Body of pancreas (tissue), 4 donors: ENCODE measurements at regions not wholly inside any gene's neighbourhood (a gene's known extent, or its start where the extent isn't known, plus 50 kb on each side); places are given as distances from the start of the nearest gene placed in this dataset.

Experiments
- ATAC-seq: fragments of 150-250 bp; one replicate; pipeline ENCODE4 v1.9.1; 2016
- DNase-seq, 4 donors: peaks; one replicate each; pipeline ENCODE4 v3.0.0-alpha.2; 2019
- H3K27ac ChIP-seq, 4 donors: fragments of 200-600 bp; sonication (generic); 1 replicate in 3 of 4; 2 replicates in 1 of 4; pipeline versions ENCODE4 v1.5.1 to v1.6.1; 2016 to 2019; ENCODE audit warnings: mild to moderate bottlenecking in 1 of 4, mixed read lengths in 1 of 4, moderate library complexity in 1 of 4
- H3K27me3 ChIP-seq, 2 donors: fragments of 200-600 bp; sonication (generic); one replicate each; pipeline ENCODE4 v1.6.0; 2016; ENCODE audit warnings: mild to moderate bottlenecking in 1 of 2
- H3K36me3 ChIP-seq, 2 donors: fragments of 200-600 bp; sonication (generic); replicated peaks in 1 of 2; 2 replicates each; pipeline ENCODE4 v1.5.1; 2016; ENCODE audit warnings: low read depth in 2 of 2; ENCODE audit not compliant: insufficient read depth in 1 of 2
- H3K4me1 ChIP-seq: fragments of 200-600 bp; sonication (generic); one replicate; pipeline ENCODE4 v1.6.0; 2016
- H3K4me3 ChIP-seq, 2 donors: fragments of 200-600 bp; sonication (generic); 1 replicate in 1 of 2; 2 replicates in 1 of 2; pipeline ENCODE4 v1.5.1; 2016 to 2019
- H3K9me3 ChIP-seq, 3 donors: fragments of 200-600 bp; sonication (generic); 1 replicate in 2 of 3; 2 replicates in 1 of 3; pipeline ENCODE4 v1.5.1; 2016
- POLR2A ChIP-seq, 3 donors: fragments of 450-650 bp; IDR thresholded peaks; one replicate each; pipeline ENCODE4 v1.6.1; 2016; ENCODE audit warnings: antibody characterized with exemption in 3 of 3, mild to moderate bottlenecking in 2 of 3
- WGBS, 2 donors: methylation state at CpG; one replicate each; pipeline ENCODE4 v1.1.5; 2017; 5-methylcytosine and 5-hydroxymethylcytosine counted together
- intact Hi-C: fragments of 100-400 bp; cut with DNase I; formaldehyde crosslinking; loops from one replicate; pipeline ENCODE4 v1.15.1; 2023
- TF ChIP-seq, protein P1 (sequence below), 7 experiments: fragments of 450-650 bp in 4 of 7; fragments of 200-600 bp in 3 of 7; sonication (generic) in 3 of 7; IDR thresholded peaks; one replicate each; pipeline ENCODE4 v1.5.1; 2016 to 2019; ENCODE audit warnings: antibody characterized with exemption in 7 of 7

- Histone ChIP-seq H3K4me1 (no peaks in the 10 kb centered on the region), H3K27ac (no peak overlapping the region), H3K4me3 (no peak overlapping the region), H3K9me3 (no peaks in the 10 kb centered on the region), H3K27me3 (no peaks in the 10 kb centered on the region), H3K36me3 (no peaks in the 10 kb centered on the region)
- intact Hi-C loops: no loop called here
- ATAC-seq: no peak
- DNase-seq: no peak
- TF ChIP-seq POLR2A (IDR thresholded peaks at IDR 0.05): no peak
- TF ChIP-seq, protein P1, sequence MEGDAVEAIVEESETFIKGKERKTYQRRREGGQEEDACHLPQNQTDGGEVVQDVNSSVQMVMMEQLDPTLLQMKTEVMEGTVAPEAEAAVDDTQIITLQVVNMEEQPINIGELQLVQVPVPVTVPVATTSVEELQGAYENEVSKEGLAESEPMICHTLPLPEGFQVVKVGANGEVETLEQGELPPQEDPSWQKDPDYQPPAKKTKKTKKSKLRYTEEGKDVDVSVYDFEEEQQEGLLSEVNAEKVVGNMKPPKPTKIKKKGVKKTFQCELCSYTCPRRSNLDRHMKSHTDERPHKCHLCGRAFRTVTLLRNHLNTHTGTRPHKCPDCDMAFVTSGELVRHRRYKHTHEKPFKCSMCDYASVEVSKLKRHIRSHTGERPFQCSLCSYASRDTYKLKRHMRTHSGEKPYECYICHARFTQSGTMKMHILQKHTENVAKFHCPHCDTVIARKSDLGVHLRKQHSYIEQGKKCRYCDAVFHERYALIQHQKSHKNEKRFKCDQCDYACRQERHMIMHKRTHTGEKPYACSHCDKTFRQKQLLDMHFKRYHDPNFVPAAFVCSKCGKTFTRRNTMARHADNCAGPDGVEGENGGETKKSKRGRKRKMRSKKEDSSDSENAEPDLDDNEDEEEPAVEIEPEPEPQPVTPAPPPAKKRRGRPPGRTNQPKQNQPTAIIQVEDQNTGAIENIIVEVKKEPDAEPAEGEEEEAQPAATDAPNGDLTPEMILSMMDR (IDR thresholded peaks at IDR 0.05): no peak
- WGBS, 2 donors: 65 to 75% methylated on average over 2 of the region's 2 CpGs
These were observed 462.0 kb upstream of the CNTN3 start for GRCh38 chr3:75076481-75076880.

DNA sequence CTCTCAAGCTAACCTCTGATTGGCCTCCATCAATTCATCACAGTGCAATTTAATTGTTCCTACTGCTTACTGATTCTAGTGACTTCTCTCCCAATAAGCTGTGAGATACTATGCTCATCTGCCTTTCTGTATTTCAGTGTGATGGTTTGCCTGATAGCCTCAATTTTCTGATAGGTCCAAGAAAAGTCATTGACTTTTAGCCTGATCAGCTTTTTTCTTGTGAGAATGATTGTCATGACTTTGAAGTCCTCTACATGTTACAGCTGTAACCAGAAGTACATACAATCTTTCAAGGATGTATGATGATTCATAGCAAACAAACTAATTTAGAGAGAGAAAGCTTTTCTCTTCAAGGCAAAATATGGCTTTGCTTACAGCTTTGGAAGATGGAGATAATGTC lies 463.8 kb upstream of the CNTN3 start:
- TF ChIP-seq, protein P1 (IDR thresholded peaks at IDR 0.05): no peak
- TF ChIP-seq POLR2A (IDR thresholded peaks at IDR 0.05): no peak
- DNase-seq: no peak
- Histone ChIP-seq H3K27ac (no peak overlapping the region), H3K4me1 (no peaks in the 10 kb centered on the region), H3K9me3 (no peaks in the 10 kb centered on the region), H3K27me3 (no peaks in the 10 kb centered on the region), H3K4me3 (no peak overlapping the region), H3K36me3 (no peaks in the 10 kb centered on the region)
- ATAC-seq: no peak
- intact Hi-C loops: no loop called here

GRCh38 chr3:75082845-75083244 lies 468.4 kb upstream of the CNTN3 start:
- no peak overlapping the region for H3K27ac ChIP-seq
- no peaks in the 10 kb centered on the region for H3K4me1 ChIP-seq
- no peak overlapping the region for H3K4me3 ChIP-seq
- WGBS, 2 donors: 74 to 80% methylated on average over 4 of the region's 4 CpGs
- ATAC-seq: no peak
- TF ChIP-seq, protein P1 (IDR thresholded peaks at IDR 0.05): no peak
- TF ChIP-seq POLR2A (IDR thresholded peaks at IDR 0.05): no peak
- DNase-seq: no peak
- H3K36me3 ChIP-seq: no peaks in the 10 kb centered on the region
- H3K27me3 ChIP-seq: no peaks in the 10 kb centered on the region
- intact Hi-C loops: no loop called here
- H3K9me3 ChIP-seq: no peaks in the 10 kb centered on the region

DNA sequence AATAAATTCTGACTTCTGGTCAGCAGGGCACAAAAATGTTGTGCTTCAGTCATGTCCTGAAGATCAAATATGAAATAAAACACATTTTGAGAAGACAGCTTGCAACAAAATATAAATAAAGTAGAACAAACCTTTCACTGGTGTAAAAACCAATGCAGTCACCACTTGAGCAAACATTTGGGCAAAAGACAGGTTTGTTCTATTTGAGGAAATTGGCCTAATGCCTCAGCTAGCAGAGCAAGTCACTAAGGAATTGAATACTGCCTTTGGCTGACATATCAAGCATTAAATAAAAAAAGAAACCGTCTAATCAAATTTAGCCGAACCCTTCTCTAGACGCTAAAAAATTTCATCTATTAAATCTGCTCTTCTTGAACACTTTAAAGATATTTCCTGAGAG lies 475.4 kb upstream of the CNTN3 start:
- no peaks in the 10 kb centered on the region for H3K9me3 ChIP-seq
- no peak overlapping the region for H3K27ac ChIP-seq
- no peaks in the 10 kb centered on the region for H3K4me1 ChIP-seq
- TF ChIP-seq, protein P1 (IDR thresholded peaks at IDR 0.05): no peak
- no peak for TF ChIP-seq POLR2A (IDR thresholded peaks at IDR 0.05)
- no peaks in the 10 kb centered on the region for H3K36me3 ChIP-seq
- H3K27me3 ChIP-seq: no peaks in the 10 kb centered on the region
- 68 to 80% methylated on average over 3 of the region's 3 CpGs for WGBS, 2 donors
- ATAC-seq (no peak), DNase-seq (no peak)
- H3K4me3 ChIP-seq: no peak overlapping the region
- intact Hi-C loops: no loop called here

- Histone ChIP-seq H3K27me3 (no peaks in the 10 kb centered on the region), H3K27ac (no peak overlapping the region), H3K4me1 (no peaks in the 10 kb centered on the region), H3K9me3 (no peaks in the 10 kb centered on the region), H3K36me3 (no peaks in the 10 kb centered on the region), H3K4me3 (no peak overlapping the region)
- DNase-seq (no peak), ATAC-seq (no peak)
- 37 to 46% methylated on average over 11 of the region's 11 CpGs for WGBS, 2 donors
- TF ChIP-seq, protein P1 (IDR thresholded peaks at IDR 0.05): no peak
- TF ChIP-seq POLR2A (IDR thresholded peaks at IDR 0.05): no peak
- intact Hi-C loops: no loop called here
These were observed 487.1 kb upstream of the CNTN3 start for GRCh38 chr3:75101329-75102147.
